ENCODE measurements at regions not wholly inside any gene's neighbourhood (a gene's known extent, or its start where the extent isn't known, plus 50 kb on each side); places are given as distances from the start of the nearest gene placed in this dataset.
"Not testable (repeated sequence)": the region's sequence is repeated elsewhere in the genome, so short reads cannot be mapped to it uniquely, and the experiment has no call there.

- Histone ChIP-seq H4K20me1 (ENCODE audit: insufficient read depth, low read length) (no peaks in the 10 kb centered on the region), H2AFZ (ENCODE audit: low read depth, low read length) (no peak overlapping the region), H3K9me3 (ENCODE audit: insufficient read depth, low read length) (no peaks in the 10 kb centered on the region), H3K27ac (ENCODE audit: low read length) (no peak overlapping the region), H3K79me2 (ENCODE audit: low read length) (no peaks in the 10 kb centered on the region), H3K4me1 (ENCODE audit: low read length) (no peaks in the 10 kb centered on the region), H3K36me3 (replicated peaks; ENCODE audit: low read depth, low read length) (no peaks in the 10 kb centered on the region), H3K4me2 (ENCODE audit: low read length) (no peak overlapping the region), H3K27me3 (ENCODE audit: low read depth, low read length) (no peaks in the 10 kb centered on the region; the same call in 1 of the 2 replicates), H3K9ac (ENCODE audit: low read length) (no peak overlapping the region), H3K4me3 (ENCODE audit: low read length) (no peak overlapping the region)
- no peak for TF ChIP-seq EZH2phosphoT487 (IDR thresholded peaks at IDR 0.05; ENCODE audit: low read depth)
- no peak for TF ChIP-seq CTCF (IDR thresholded peaks at IDR 0.05; ENCODE audit: low read depth, low read length)
These were observed 94.7 kb downstream of the PTPRS start for GRCh38 chr19:5245631-5246553.

GRCh38 chr19:5244351-5244750 lies 96.3 kb downstream of the PTPRS start:
- Histone ChIP-seq H3K79me2 (ENCODE audit: low read length) (no peaks in the 10 kb centered on the region), H3K27me3 (ENCODE audit: low read depth, low read length) (no peaks in the 10 kb centered on the region; the same call in 1 of the 2 replicates), H3K4me1 (ENCODE audit: low read length) (no peaks in the 10 kb centered on the region), H3K27ac (ENCODE audit: low read length) (no peak overlapping the region), H4K20me1 (ENCODE audit: insufficient read depth, low read length) (no peaks in the 10 kb centered on the region), H3K36me3 (replicated peaks; ENCODE audit: low read depth, low read length) (no peaks in the 10 kb centered on the region), H2AFZ (ENCODE audit: low read depth, low read length) (no peak overlapping the region), H3K9me3 (ENCODE audit: insufficient read depth, low read length) (no peaks in the 10 kb centered on the region), H3K9ac (ENCODE audit: low read length) (no peak overlapping the region), H3K4me2 (ENCODE audit: low read length) (no peak overlapping the region), H3K4me3 (ENCODE audit: low read length) (no peak overlapping the region)
- TF ChIP-seq CTCF (IDR thresholded peaks at IDR 0.05; ENCODE audit: low read depth, low read length): no peak
- TF ChIP-seq EZH2phosphoT487 (IDR thresholded peaks at IDR 0.05; ENCODE audit: low read depth): no peak

GRCh38 chr19:5243878-5244277 lies 96.7 kb downstream of the PTPRS start:
- H3K36me3 ChIP-seq (replicated peaks; ENCODE audit: low read depth, low read length): no peaks in the 10 kb centered on the region
- H3K4me3 ChIP-seq (ENCODE audit: low read length): no peak overlapping the region
- H3K27me3 ChIP-seq (ENCODE audit: low read depth, low read length): no peaks in the 10 kb centered on the region
- no peak overlapping the region for H3K27ac ChIP-seq (ENCODE audit: low read length)
- H3K4me2 ChIP-seq (ENCODE audit: low read length): no peak overlapping the region
- H3K79me2 ChIP-seq (ENCODE audit: low read length): no peaks in the 10 kb centered on the region
- no peaks in the 10 kb centered on the region for H3K4me1 ChIP-seq (ENCODE audit: low read length)
- no peak for TF ChIP-seq CTCF (IDR thresholded peaks at IDR 0.05; ENCODE audit: low read depth, low read length)
- TF ChIP-seq EZH2phosphoT487 (IDR thresholded peaks at IDR 0.05; ENCODE audit: low read depth): no peak
- no peak overlapping the region for H2AFZ ChIP-seq (ENCODE audit: low read depth, low read length)
- no peaks in the 10 kb centered on the region for H3K9me3 ChIP-seq (ENCODE audit: insufficient read depth, low read length)
- H4K20me1 ChIP-seq (ENCODE audit: insufficient read depth, low read length): no peaks in the 10 kb centered on the region
- no peak overlapping the region for H3K9ac ChIP-seq (ENCODE audit: low read length)

GRCh38 chr19:5241896-5242295 lies 98.7 kb downstream of the PTPRS start:
- H3K4me2 ChIP-seq (ENCODE audit: low read length); H3K27ac ChIP-seq (ENCODE audit: low read length); H3K79me2 ChIP-seq (ENCODE audit: low read length); H2AFZ ChIP-seq (ENCODE audit: low read depth, low read length); H3K9ac ChIP-seq (ENCODE audit: low read length); H4K20me1 ChIP-seq (ENCODE audit: insufficient read depth, low read length); H3K9me3 ChIP-seq (ENCODE audit: insufficient read depth, low read length); H3K36me3 ChIP-seq (replicated peaks; ENCODE audit: low read depth, low read length); H3K4me3 ChIP-seq (ENCODE audit: low read length); H3K27me3 ChIP-seq (ENCODE audit: low read depth, low read length); H3K4me1 ChIP-seq (ENCODE audit: low read length): not testable (repeated sequence)

Data from OCI-LY3 (cell line).